ENCODE measurements at regions not wholly inside any gene's neighbourhood (a gene's known extent, or its start where the extent isn't known, plus 50 kb on each side); places are given as distances from the start of the nearest gene placed in this dataset.
A peak's percentile ranks its signal among the peaks of the same experiment; 100 is the strongest.

DNA sequence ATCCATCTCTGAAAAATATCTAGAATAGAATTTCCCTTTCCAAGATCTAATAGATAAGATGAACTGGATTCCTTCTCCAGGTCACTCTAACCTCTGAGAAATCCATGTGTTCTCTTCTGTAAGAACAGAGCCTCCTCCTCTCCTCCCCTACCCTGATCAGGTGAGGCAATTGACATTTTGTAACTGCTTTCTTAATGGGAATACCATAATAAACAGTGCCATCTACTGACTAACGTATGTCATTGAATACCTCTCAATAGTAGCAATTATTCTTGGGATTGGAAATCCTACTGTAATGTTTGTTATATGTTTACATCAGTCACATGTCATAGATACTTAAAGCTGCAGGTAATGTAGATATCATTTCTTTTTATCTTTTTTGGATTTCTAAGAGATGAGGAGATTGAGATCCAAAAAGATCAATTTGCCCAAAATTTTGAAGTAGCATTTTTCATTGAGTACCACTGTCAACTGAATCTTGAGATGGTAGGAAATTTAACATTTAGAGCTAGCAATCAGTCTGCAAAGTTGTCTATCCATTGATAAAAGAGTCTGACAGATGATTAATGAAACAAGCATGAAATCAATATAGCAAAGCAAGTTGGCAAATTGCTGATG is 365.8 kb upstream of the HSF2 start:
- no peak overlapping the region for H3K9ac ChIP-seq (ENCODE audit: low read depth in 1 of 2, low read length in 2 of 2)
- DNase-seq (ENCODE audit: low spot score): no peak
- no peak overlapping the region for H3K27ac ChIP-seq (ENCODE audit: low read depth in 1 of 2, low read length in 2 of 2)
- H3K4me1 ChIP-seq (ENCODE audit: control insufficient read depth in 4 of 4, insufficient read depth in 4 of 4, low read length in 3 of 4): no peaks in the 10 kb centered on the region
- no peak overlapping the region for H3K4me3 ChIP-seq (ENCODE audit: low read depth in 1 of 3, low read length in 3 of 3)
- no peaks in the 10 kb centered on the region for H3K9me3 ChIP-seq (ENCODE audit: control insufficient read depth in 4 of 4, low read length in 3 of 4)
- H3K36me3 ChIP-seq (ENCODE audit: control insufficient read depth in 4 of 4, insufficient read depth in 3 of 4, low read depth in 1 of 4, low read length in 3 of 4): no peaks in the 10 kb centered on the region
- 1% methylated on average over 1 of the region's 1 CpG for WGBS
- TF ChIP-seq JUND (IDR thresholded peaks at IDR 0.05) (no peak), HNF4A (conservative IDR thresholded peaks at IDR 0.05) (no peak), RAD21 (IDR thresholded peaks at IDR 0.05) (peak; percentile 90 to 93), FOXA2 (IDR thresholded peaks at IDR 0.05) (no peak), ATF3 (IDR thresholded peaks at IDR 0.05) (peak; percentile 48)
- TF ChIP-seq, protein P1, sequence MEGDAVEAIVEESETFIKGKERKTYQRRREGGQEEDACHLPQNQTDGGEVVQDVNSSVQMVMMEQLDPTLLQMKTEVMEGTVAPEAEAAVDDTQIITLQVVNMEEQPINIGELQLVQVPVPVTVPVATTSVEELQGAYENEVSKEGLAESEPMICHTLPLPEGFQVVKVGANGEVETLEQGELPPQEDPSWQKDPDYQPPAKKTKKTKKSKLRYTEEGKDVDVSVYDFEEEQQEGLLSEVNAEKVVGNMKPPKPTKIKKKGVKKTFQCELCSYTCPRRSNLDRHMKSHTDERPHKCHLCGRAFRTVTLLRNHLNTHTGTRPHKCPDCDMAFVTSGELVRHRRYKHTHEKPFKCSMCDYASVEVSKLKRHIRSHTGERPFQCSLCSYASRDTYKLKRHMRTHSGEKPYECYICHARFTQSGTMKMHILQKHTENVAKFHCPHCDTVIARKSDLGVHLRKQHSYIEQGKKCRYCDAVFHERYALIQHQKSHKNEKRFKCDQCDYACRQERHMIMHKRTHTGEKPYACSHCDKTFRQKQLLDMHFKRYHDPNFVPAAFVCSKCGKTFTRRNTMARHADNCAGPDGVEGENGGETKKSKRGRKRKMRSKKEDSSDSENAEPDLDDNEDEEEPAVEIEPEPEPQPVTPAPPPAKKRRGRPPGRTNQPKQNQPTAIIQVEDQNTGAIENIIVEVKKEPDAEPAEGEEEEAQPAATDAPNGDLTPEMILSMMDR (IDR thresholded peaks at IDR 0.05; ENCODE audit: low read depth, low read length, missing input control): peak; percentile 66
- H3K27me3 ChIP-seq (ENCODE audit: control insufficient read depth in 4 of 4, insufficient read depth in 4 of 4, low read length in 3 of 4): no peaks in the 10 kb centered on the region

DNA sequence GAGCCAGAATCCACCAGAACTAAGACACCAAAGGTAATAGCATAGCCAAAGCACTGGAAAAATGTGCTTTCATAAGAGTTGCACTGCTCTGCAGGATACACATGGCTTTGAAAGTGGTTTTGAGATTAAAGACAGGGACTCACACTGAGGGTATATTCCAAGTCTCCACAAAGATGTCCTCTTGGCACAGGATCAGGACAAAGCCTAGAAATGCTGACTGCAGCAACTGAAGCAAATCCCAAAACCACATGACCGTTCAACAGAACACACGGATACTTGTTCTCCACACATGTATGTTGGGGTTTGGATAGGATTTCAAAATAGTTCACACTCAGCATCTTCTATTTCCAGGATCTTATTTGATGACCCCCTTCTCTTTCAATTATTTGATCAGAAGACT is 364.3 kb upstream of the HSF2 start:
- H3K27me3 ChIP-seq (ENCODE audit: control insufficient read depth in 4 of 4, insufficient read depth in 4 of 4, low read length in 3 of 4): no peaks in the 10 kb centered on the region
- H3K27ac ChIP-seq (ENCODE audit: low read depth in 1 of 2, low read length in 2 of 2): no peak overlapping the region
- H3K4me1 ChIP-seq (ENCODE audit: control insufficient read depth in 4 of 4, insufficient read depth in 4 of 4, low read length in 3 of 4): no peaks in the 10 kb centered on the region
- no peak overlapping the region for H3K4me3 ChIP-seq (ENCODE audit: low read depth in 1 of 3, low read length in 3 of 3)
- 42% methylated on average over 2 of the region's 2 CpGs for WGBS
- H3K9ac ChIP-seq (ENCODE audit: low read depth in 1 of 2, low read length in 2 of 2): no peak overlapping the region
- TF ChIP-seq, protein P2, sequence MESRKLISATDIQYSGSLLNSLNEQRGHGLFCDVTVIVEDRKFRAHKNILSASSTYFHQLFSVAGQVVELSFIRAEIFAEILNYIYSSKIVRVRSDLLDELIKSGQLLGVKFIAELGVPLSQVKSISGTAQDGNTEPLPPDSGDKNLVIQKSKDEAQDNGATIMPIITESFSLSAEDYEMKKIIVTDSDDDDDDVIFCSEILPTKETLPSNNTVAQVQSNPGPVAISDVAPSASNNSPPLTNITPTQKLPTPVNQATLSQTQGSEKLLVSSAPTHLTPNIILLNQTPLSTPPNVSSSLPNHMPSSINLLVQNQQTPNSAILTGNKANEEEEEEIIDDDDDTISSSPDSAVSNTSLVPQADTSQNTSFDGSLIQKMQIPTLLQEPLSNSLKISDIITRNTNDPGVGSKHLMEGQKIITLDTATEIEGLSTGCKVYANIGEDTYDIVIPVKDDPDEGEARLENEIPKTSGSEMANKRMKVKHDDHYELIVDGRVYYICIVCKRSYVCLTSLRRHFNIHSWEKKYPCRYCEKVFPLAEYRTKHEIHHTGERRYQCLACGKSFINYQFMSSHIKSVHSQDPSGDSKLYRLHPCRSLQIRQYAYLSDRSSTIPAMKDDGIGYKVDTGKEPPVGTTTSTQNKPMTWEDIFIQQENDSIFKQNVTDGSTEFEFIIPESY (IDR thresholded peaks at IDR 0.05): no peak
- no peaks in the 10 kb centered on the region for H3K36me3 ChIP-seq (ENCODE audit: control insufficient read depth in 4 of 4, insufficient read depth in 3 of 4, low read depth in 1 of 4, low read length in 3 of 4)
- H3K9me3 ChIP-seq (ENCODE audit: control insufficient read depth in 4 of 4, low read length in 3 of 4): no peaks in the 10 kb centered on the region
- DNase-seq (ENCODE audit: low spot score): no peak

DNA sequence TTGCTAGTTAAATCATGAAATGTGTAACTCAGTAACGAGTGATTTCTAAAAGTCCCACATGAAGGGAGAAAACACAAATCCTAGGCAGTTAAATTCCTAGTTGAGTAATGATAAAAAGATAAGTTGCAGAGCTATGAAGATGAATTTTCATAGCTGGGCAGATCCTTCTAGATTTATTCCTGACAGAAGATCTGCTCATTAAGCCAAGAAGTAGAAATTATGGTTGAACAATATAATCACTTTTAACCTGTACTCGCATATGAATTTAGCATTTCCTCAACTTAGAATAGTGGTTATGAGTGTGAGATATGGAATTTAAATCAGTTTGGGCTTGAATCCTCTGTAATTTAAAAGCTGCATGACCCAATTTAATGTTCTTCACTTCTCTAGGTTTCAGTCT is 359.2 kb upstream of the HSF2 start:
- no peak overlapping the region for H3K4me3 ChIP-seq (ENCODE audit: low read depth in 1 of 3, low read length in 3 of 3)
- H3K27me3 ChIP-seq (ENCODE audit: control insufficient read depth in 4 of 4, insufficient read depth in 4 of 4, low read length in 3 of 4): peaks cover 0 to 5% (median 0%) of the 10 kb centered on the region in 4 donors
- H3K9ac ChIP-seq (ENCODE audit: low read depth in 1 of 2, low read length in 2 of 2): no peak overlapping the region
- TF ChIP-seq TAF1 (conservative IDR thresholded peaks at IDR 0.05): no peak
- TF ChIP-seq, protein P1 (IDR thresholded peaks at IDR 0.05; ENCODE audit: low read depth, low read length, missing input control): no peak
- TF ChIP-seq JUND (IDR thresholded peaks at IDR 0.05): no peak
- TF ChIP-seq EGR1 (IDR thresholded peaks at IDR 0.05; ENCODE audit: low read depth in 2 of 2): no peak
- TF ChIP-seq RXRA (IDR thresholded peaks at IDR 0.05): no peak
- no peak for TF ChIP-seq GABPA (IDR thresholded peaks at IDR 0.05 in 1 of 2, conservative IDR thresholded peaks at IDR 0.05 in 1 of 2)
- TF ChIP-seq YY1 (IDR thresholded peaks at IDR 0.05): no peak
- H3K4me1 ChIP-seq (ENCODE audit: control insufficient read depth in 4 of 4, insufficient read depth in 4 of 4, low read length in 3 of 4): no peaks in the 10 kb centered on the region
- WGBS: 80% methylated on average over 2 of the region's 2 CpGs
- no peaks in the 10 kb centered on the region for H3K36me3 ChIP-seq (ENCODE audit: control insufficient read depth in 4 of 4, insufficient read depth in 3 of 4, low read depth in 1 of 4, low read length in 3 of 4)
- H3K9me3 ChIP-seq (ENCODE audit: control insufficient read depth in 4 of 4, low read length in 3 of 4): no peaks in the 10 kb centered on the region
- no peak overlapping the region for H3K27ac ChIP-seq (ENCODE audit: low read depth in 1 of 2, low read length in 2 of 2)
- no peak for DNase-seq (ENCODE audit: low spot score)

All from liver (tissue), 8 donors.